Left ventricle myocardium inferior (tissue), 1 donor: ENCODE measurements at regions not wholly inside any gene's neighbourhood (a gene's known extent, or its start where the extent isn't known, plus 50 kb on each side); places are given as distances from the start of the nearest gene placed in this dataset.

Experiments used
- DNase-seq: peaks from one replicate; pipeline ENCODE4 v3.0.0-alpha.2; 2020
- H3K27ac ChIP-seq: fragments of 200-600 bp; replicated peaks from 2 replicates; pipeline ENCODE4 v1.8.0; 2021
- H3K27me3 ChIP-seq: fragments of 200-600 bp; 2 replicates; pipeline ENCODE4 v1.8.0; 2021; ENCODE audit warnings: low read depth
- H3K36me3 ChIP-seq: fragments of 200-600 bp; 2 replicates; pipeline ENCODE4 v1.8.0; 2021
- H3K4me1 ChIP-seq: fragments of 200-600 bp; 2 replicates; pipeline ENCODE4 v1.8.0; 2021
- H3K4me3 ChIP-seq: fragments of 200-600 bp; 2 replicates; pipeline ENCODE4 v1.8.0; 2021; ENCODE audit warnings: mild to moderate bottlenecking, moderate library complexity
- H3K9me3 ChIP-seq: fragments of 200-600 bp; replicated peaks from 2 replicates; pipeline ENCODE4 v1.8.0; 2021
- CTCF ChIP-seq: fragments of 200-600 bp; IDR thresholded peaks from 2 replicates; pipeline ENCODE4 v1.8.0; 2021; ENCODE audit warnings: antibody characterized with exemption, mild to moderate bottlenecking, borderline replicate concordance
- intact Hi-C: fragments of 100-400 bp; cut with micrococcal nuclease; formaldehyde crosslinking; loops from one replicate; pipeline ENCODE4 v1.11.0; 2022
- donor health status: DM: no; HTN: yes; CAD: no; lungs with severe emphysema.

- no peak overlapping the region for H3K27ac ChIP-seq
- no peak overlapping the region for H3K4me3 ChIP-seq
- no peaks in the 10 kb centered on the region for H3K36me3 ChIP-seq
- no peaks in the 10 kb centered on the region for H3K4me1 ChIP-seq
- DNase-seq = no peak
- no peaks in the 10 kb centered on the region for H3K9me3 ChIP-seq
- peaks cover 7% of the 10 kb centered on the region for H3K27me3 ChIP-seq
- intact Hi-C loops = no loop called here
- TF ChIP-seq CTCF = no peak
Measured at GRCh38 chr2:198359308-198359707, 554.9 kb downstream of the PLCL1 start.

- no peak overlapping the region for H3K27ac ChIP-seq
- intact Hi-C loops = no loop called here
- peaks cover 25% of the 10 kb centered on the region for H3K27me3 ChIP-seq
- no peak for DNase-seq
- no peak for TF ChIP-seq CTCF
- no peak overlapping the region for H3K4me3 ChIP-seq
- H3K36me3 ChIP-seq = no peaks in the 10 kb centered on the region
- H3K9me3 ChIP-seq = no peaks in the 10 kb centered on the region
- H3K4me1 ChIP-seq = no peaks in the 10 kb centered on the region
Measured at GRCh38 chr2:198356157-198356556, 551.8 kb downstream of the PLCL1 start.

GRCh38 chr2:198351647-198352046 is 547.3 kb downstream of the PLCL1 start:
- intact Hi-C loops = no loop called here
- no peaks in the 10 kb centered on the region for H3K36me3 ChIP-seq
- H3K4me1 ChIP-seq = no peaks in the 10 kb centered on the region
- DNase-seq = no peak
- H3K27ac ChIP-seq = no peak overlapping the region
- TF ChIP-seq CTCF = no peak
- peaks cover 18% of the 10 kb centered on the region for H3K27me3 ChIP-seq
- H3K4me3 ChIP-seq = no peak overlapping the region
- H3K9me3 ChIP-seq = no peaks in the 10 kb centered on the region

GRCh38 chr2:198347946-198348345 is 543.6 kb downstream of the PLCL1 start:
- no peak for DNase-seq
- Histone ChIP-seq H3K36me3 (no peaks in the 10 kb centered on the region), H3K4me3 (no peak overlapping the region), H3K27ac (no peak overlapping the region), H3K9me3 (no peaks in the 10 kb centered on the region), H3K4me1 (no peaks in the 10 kb centered on the region), H3K27me3 (peaks cover 12% of the 10 kb centered on the region)
- TF ChIP-seq CTCF = no peak
- intact Hi-C loops = no loop called here

- Histone ChIP-seq H3K9me3 (no peaks in the 10 kb centered on the region), H3K27ac (no peak overlapping the region), H3K4me1 (no peaks in the 10 kb centered on the region), H3K4me3 (no peak overlapping the region), H3K36me3 (no peaks in the 10 kb centered on the region), H3K27me3 (peaks cover 8% of the 10 kb centered on the region)
- DNase-seq = no peak
- intact Hi-C loops = no loop called here
- no peak for TF ChIP-seq CTCF
Measured at GRCh38 chr2:198347349-198347748, 543.0 kb downstream of the PLCL1 start.

- peaks cover 20% of the 10 kb centered on the region for H3K27me3 ChIP-seq
- H3K4me1 ChIP-seq = no peaks in the 10 kb centered on the region
- TF ChIP-seq CTCF = no peak
- H3K4me3 ChIP-seq = no peak overlapping the region
- no peaks in the 10 kb centered on the region for H3K36me3 ChIP-seq
- H3K9me3 ChIP-seq = no peaks in the 10 kb centered on the region
- no peak overlapping the region for H3K27ac ChIP-seq
- no peak for DNase-seq
- intact Hi-C loops = no loop called here
Measured at GRCh38 chr2:198343471-198343870, 539.1 kb downstream of the PLCL1 start.
